B cell (primary cell): ENCODE measurements at regions not wholly inside any gene's neighbourhood (a gene's known extent, or its start where the extent isn't known, plus 50 kb on each side); places are given as distances from the start of the nearest gene placed in this dataset.

Experiments used
- ATAC-seq: fragments of 200-7000 bp; cut with Tn5 transposase; one replicate; pipeline ENCODE4 v1.10.0; 2021; ENCODE audit warnings: low read depth, mild to moderate bottlenecking, moderate number of reproducible peaks, moderate library complexity
- CTCF ChIA-PET: fragments of 350-600 bp; sonication (Branson Sonifier 250); formaldehyde crosslinking; loops from one replicate; lab custom pipeline; 2021; ENCODE audit warnings: antibody characterized with exemption, inconsistent platforms; lab: Charles Lee
- POLR2A ChIA-PET: fragments of 350-600 bp; sonication (Branson Sonifier 250); formaldehyde crosslinking; loops from one replicate; lab custom pipeline; 2021; ENCODE audit warnings: antibody characterized with exemption; lab: Charles Lee
- DNase-seq: peaks from one replicate; pipeline ENCODE4 v3.0.0; 2013
- H2AFZ ChIP-seq: 2 replicates; pipeline ENCODE4 v1.6.1; 2012; ENCODE audit warnings: mild to moderate bottlenecking, low read depth, low read length; ENCODE audit not compliant: insufficient read depth, poor library complexity, severe bottlenecking
- H3K27ac ChIP-seq, 2 donors: 1 replicate in 1 of 2; 2 replicates in 1 of 2; pipeline ENCODE4 v1.5.1; 2012 to 2013; ENCODE audit warnings: low read length in 2 of 2, mild to moderate bottlenecking in 2 of 2, moderate library complexity in 1 of 2
- H3K27me3 ChIP-seq, 4 experiments: fragments of 200-600 bp in 1 of 4; sonication (generic) in 1 of 4; replicated peaks in 1 of 4; 1 replicate in 2 of 4; 2 replicates in 2 of 4; pipeline versions ENCODE4 v1.6.1 to v1.7.0; 2013 to 2016; ENCODE audit warnings: low read length in 3 of 4, mild to moderate bottlenecking in 2 of 4, mixed read lengths in 1 of 4, moderate library complexity in 1 of 4; ENCODE audit not compliant: insufficient read depth in 4 of 4, control insufficient read depth in 3 of 4; ENCODE audit errors: control extremely low read depth in 1 of 4
- H3K36me3 ChIP-seq, 2 experiments: replicated peaks in 1 of 2; 1 replicate in 1 of 2; 2 replicates in 1 of 2; pipeline versions ENCODE4 v1.6.1 to v1.7.1; 2013; ENCODE audit warnings: low read length in 1 of 2; ENCODE audit not compliant: insufficient read depth in 2 of 2, control insufficient read depth in 1 of 2; ENCODE audit errors: control extremely low read depth in 1 of 2, extremely low read depth in 1 of 2
- H3K4me1 ChIP-seq, 2 donors: fragments of 200-600 bp in 1 of 2; sonication (generic) in 1 of 2; 1 replicate in 1 of 2; 2 replicates in 1 of 2; pipeline versions ENCODE4 v1.5.1 to v1.6.1; 2013 to 2017; ENCODE audit warnings: low read length in 2 of 2; ENCODE audit not compliant: control insufficient read depth in 2 of 2, insufficient read depth in 2 of 2
- H3K4me2 ChIP-seq: replicated peaks from 2 replicates; pipeline ENCODE3; 2012; ENCODE audit warnings: mild to moderate bottlenecking, low read depth, low read length; ENCODE audit not compliant: poor library complexity, severe bottlenecking
- H3K4me3 ChIP-seq, 5 experiments: fragments of 200-600 bp in 1 of 5; sonication (generic) in 1 of 5; 1 replicate in 3 of 5; 2 replicates in 2 of 5; pipeline versions ENCODE4 v1.5.1 to v1.7.0; 2011 to 2016; ENCODE audit warnings: low read length in 4 of 5, mild to moderate bottlenecking in 4 of 5, low read depth in 2 of 5, control low read depth in 1 of 5, moderate library complexity in 1 of 5; ENCODE audit not compliant: insufficient read depth in 1 of 5; ENCODE audit errors: control extremely low read depth in 1 of 5, extremely low read depth in 1 of 5
- H3K79me2 ChIP-seq: fragments of 200-600 bp; sonication (generic); one replicate; pipeline ENCODE4 v1.6.0; 2016; ENCODE audit warnings: low read length; ENCODE audit not compliant: control insufficient read depth, insufficient read depth
- H3K9ac ChIP-seq: fragments of 200-600 bp; sonication (generic); 2 replicates; pipeline ENCODE4 v1.6.1; 2017; ENCODE audit warnings: mild to moderate bottlenecking, low read length, moderate library complexity
- H3K9me3 ChIP-seq, 3 donors: one replicate each; pipeline versions ENCODE4 v1.6.1 to v1.7.1; 2013; ENCODE audit warnings: low read length in 2 of 3; ENCODE audit not compliant: control insufficient read depth in 2 of 3, insufficient read depth in 1 of 3; ENCODE audit errors: control extremely low read depth in 1 of 3
- H4K20me1 ChIP-seq: 2 replicates; pipeline ENCODE4 v1.6.0; 2012; ENCODE audit warnings: mild to moderate bottlenecking, low read length; ENCODE audit not compliant: insufficient read depth, control insufficient read depth, poor library complexity, severe bottlenecking
- H3K27ac Mint-ChIP-seq: one replicate; pipeline ENCODE4 v1.8.0; 2021; ENCODE audit warnings: mixed read lengths
- H3K27me3 Mint-ChIP-seq: one replicate; pipeline ENCODE4 v1.8.0; 2021; ENCODE audit warnings: mixed read lengths
- H3K4me1 Mint-ChIP-seq: one replicate; pipeline ENCODE4 v1.8.0; 2021; ENCODE audit warnings: mixed read lengths
- H3K4me3 Mint-ChIP-seq: one replicate; pipeline ENCODE4 v1.8.0; 2021; ENCODE audit warnings: mixed read lengths
- H3K9me3 Mint-ChIP-seq: one replicate; pipeline ENCODE4 v1.8.0; 2022; ENCODE audit warnings: mixed read lengths; ENCODE audit not compliant: insufficient read depth
- CTCF ChIP-seq: fragments of 200-600 bp; IDR thresholded peaks from one replicate; pipeline ENCODE4 v1.8.0; 2022; ENCODE audit warnings: antibody characterized with exemption, mild to moderate bottlenecking
- EZH2 ChIP-seq: IDR thresholded peaks from 2 replicates; pipeline ENCODE4 v1.6.1; 2012; ENCODE audit warnings: borderline replicate concordance, low read depth, mild to moderate bottlenecking, moderate library complexity, low read length; ENCODE audit not compliant: insufficient read depth, poor library complexity, severe bottlenecking
- WGBS: methylation state at CpG from one replicate; pipeline ENCODE4 v1.1.5; 2013; ENCODE audit warnings: missing lambda C conversion rate; ENCODE audit not compliant: insufficient coverage; 5-methylcytosine and 5-hydroxymethylcytosine counted together
- intact Hi-C: fragments of 100-400 bp; cut with micrococcal nuclease; formaldehyde crosslinking; loops from one replicate; pipeline ENCODE4 v1.10.0; 2022

GRCh38 chr12:3379079-3379478, 111.9 kb upstream of the PRMT8 start:
- no peak overlapping the region for H3K4me3 Mint-ChIP-seq
- CTCF ChIA-PET: no interaction called here
- H4K20me1 ChIP-seq: no peaks in the 10 kb centered on the region
- no peaks in the 10 kb centered on the region for H3K79me2 ChIP-seq
- H3K9me3 ChIP-seq: peaks cover 0 to 7% (median 2%) of the 10 kb centered on the region in 3 donors
- no peaks in the 10 kb centered on the region for H3K27me3 ChIP-seq
- H2AFZ ChIP-seq: no peak overlapping the region
- TF ChIP-seq CTCF (no peak), EZH2 (no peak)
- no peak for DNase-seq
- WGBS: 47% methylated on average over 5 of the region's 6 CpGs
- peaks cover 35% of the 10 kb centered on the region for H3K27me3 Mint-ChIP-seq
- intact Hi-C loops: no loop called here
- no peak overlapping the region for H3K4me3 ChIP-seq
- H3K4me2 ChIP-seq: no peak overlapping the region
- no peaks in the 10 kb centered on the region for H3K36me3 ChIP-seq
- no peaks in the 10 kb centered on the region for H3K9me3 Mint-ChIP-seq
- no peaks in the 10 kb centered on the region for H3K4me1 Mint-ChIP-seq
- no peak overlapping the region for H3K27ac ChIP-seq
- H3K4me1 ChIP-seq: no peaks in the 10 kb centered on the region
- POLR2A ChIA-PET: no interaction called here
- H3K9ac ChIP-seq: no peak overlapping the region
- H3K27ac Mint-ChIP-seq: no peak overlapping the region
- no peak for ATAC-seq

GRCh38 chr12:3380200-3381043, 110.6 kb upstream of the PRMT8 start:
- CTCF ChIA-PET: no interaction called here
- intact Hi-C loops: no loop called here

More at GRCh38 chr12:3380200-3381043, 110.6 kb upstream of the PRMT8 start:
- H3K4me3 Mint-ChIP-seq: no peak overlapping the region
- H3K4me1 Mint-ChIP-seq: no peaks in the 10 kb centered on the region
- DNase-seq (no peak), ATAC-seq (no peak)
- Histone ChIP-seq H3K4me2 (no peak overlapping the region), H3K9me3 (peaks cover 0 to 7% (median 2%) of the 10 kb centered on the region in 3 donors), H3K4me1 (no peaks in the 10 kb centered on the region), H3K36me3 (no peaks in the 10 kb centered on the region), H3K79me2 (no peaks in the 10 kb centered on the region), H3K4me3 (no peak overlapping the region), H4K20me1 (no peaks in the 10 kb centered on the region), H3K27ac (no peak overlapping the region), H2AFZ (no peak overlapping the region), H3K27me3 (no peaks in the 10 kb centered on the region), H3K9ac (no peak overlapping the region)
- no peaks in the 10 kb centered on the region for H3K9me3 Mint-ChIP-seq
- TF ChIP-seq CTCF (no peak), EZH2 (no peak)
- POLR2A ChIA-PET: no interaction called here
- 94% methylated on average over 8 of the region's 15 CpGs for WGBS
- no peak overlapping the region for H3K27ac Mint-ChIP-seq
- peaks cover 35% of the 10 kb centered on the region for H3K27me3 Mint-ChIP-seq
